Fibroblast of lung (primary cell): ENCODE measurements at regions not wholly inside any gene's neighbourhood (a gene's known extent, or its start where the extent isn't known, plus 50 kb on each side); places are given as distances from the start of the nearest gene placed in this dataset.
A peak's percentile ranks its signal among the peaks of the same experiment; 100 is the strongest.

Source experiments
- DNase-seq, 2 donors: peaks; one replicate each; pipeline versions ENCODE4 v3.0.0 to v3.0.0-alpha.2; 2010; ENCODE audit warnings: low read depth in 2 of 2
- H2AFZ ChIP-seq: 2 replicates; pipeline ENCODE4 v1.5.1; 2012; ENCODE audit warnings: low read length, control low read depth, inconsistent platforms
- H3K27ac ChIP-seq: 2 replicates; pipeline ENCODE4 v1.5.1; 2011; ENCODE audit warnings: low read length, control low read depth; ENCODE audit not compliant: insufficient read depth
- H3K27me3 ChIP-seq: 2 replicates; pipeline ENCODE4 v1.5.1; 2011; ENCODE audit warnings: mild to moderate bottlenecking, low read length; ENCODE audit not compliant: control insufficient read depth, insufficient read depth
- H3K36me3 ChIP-seq: 2 replicates; pipeline ENCODE4 v1.5.1; 2011; ENCODE audit warnings: low read length; ENCODE audit not compliant: control insufficient read depth, insufficient read depth
- H3K4me1 ChIP-seq: 2 replicates; pipeline ENCODE4 v1.5.1; 2011; ENCODE audit warnings: low read length; ENCODE audit not compliant: control insufficient read depth, insufficient read depth; ENCODE audit errors: extremely low read depth
- H3K4me2 ChIP-seq: 2 replicates; pipeline ENCODE4 v1.5.1; 2011; ENCODE audit warnings: low read length, control low read depth; ENCODE audit not compliant: insufficient read depth; ENCODE audit errors: extremely low read depth
- H3K4me3 ChIP-seq, 4 experiments: fragments of 200-600 bp in 1 of 4; sonication (generic) in 1 of 4; replicated peaks in 1 of 4; 2 replicates each; pipeline ENCODE4 v1.5.1; 2011 to 2016; ENCODE audit warnings: low read length in 4 of 4, low read depth in 3 of 4, mild to moderate bottlenecking in 3 of 4, control low read depth in 2 of 4, inconsistent platforms in 1 of 4, mixed read lengths in 1 of 4; ENCODE audit not compliant: insufficient read depth in 1 of 4; ENCODE audit errors: control extremely low read depth in 1 of 4
- H3K79me2 ChIP-seq: 2 replicates; pipeline ENCODE4 v1.5.1; 2012; ENCODE audit warnings: mild to moderate bottlenecking, low read length, inconsistent platforms; ENCODE audit not compliant: control insufficient read depth, insufficient read depth
- H3K9ac ChIP-seq: 2 replicates; pipeline ENCODE4 v1.5.1; 2011; ENCODE audit warnings: mild to moderate bottlenecking, low read length, control low read depth; ENCODE audit not compliant: insufficient read depth
- H3K9me3 ChIP-seq: 2 replicates; pipeline ENCODE4 v1.5.1; 2012; ENCODE audit warnings: low read depth, low read length; ENCODE audit not compliant: control insufficient read depth, insufficient read depth
- H4K20me1 ChIP-seq: 2 replicates; pipeline ENCODE4 v1.5.1; 2011; ENCODE audit warnings: low read length; ENCODE audit not compliant: control insufficient read depth, insufficient read depth; ENCODE audit errors: extremely low read depth
- CTCF ChIP-seq, 2 donors: IDR thresholded peaks in 1 of 2; conservative IDR thresholded peaks in 1 of 2; 1 replicate in 1 of 2; 2 replicates in 1 of 2; pipeline ENCODE4 v1.5.1; 2011 to 2012; ENCODE audit warnings: low read length in 2 of 2, control low read depth in 1 of 2, inconsistent platforms in 1 of 2, low read depth in 1 of 2, mild to moderate bottlenecking in 1 of 2
- EZH2 ChIP-seq: IDR thresholded peaks from 2 replicates; pipeline ENCODE4 v1.5.1; 2012; ENCODE audit warnings: low read length, control low read depth, mild to moderate bottlenecking; ENCODE audit errors: missing control alignments

GRCh38 chr7:15094989-15095388, 192.4 kb upstream of the DGKB start:
- H3K27me3 ChIP-seq = no peaks in the 10 kb centered on the region

GRCh38 chr7:15087771-15088170, 185.2 kb upstream of the DGKB start:
- TF ChIP-seq EZH2 (no peak), CTCF (conservative IDR thresholded peaks at IDR 0.05 in 1 of 2, IDR thresholded peaks at IDR 0.05 in 1 of 2; ENCODE audit: low read depth in 1 of 2, low read length in 2 of 2) (no peak)
- no peaks in the 10 kb centered on the region for H3K9me3 ChIP-seq
- H3K4me3 ChIP-seq = no peak overlapping the region
- no peaks in the 10 kb centered on the region for H4K20me1 ChIP-seq
- DNase-seq = peak in 1 of 2 donors; percentile 18
- H2AFZ ChIP-seq = no peak overlapping the region
- no peaks in the 10 kb centered on the region for H3K36me3 ChIP-seq
- no peak overlapping the region for H3K4me2 ChIP-seq
- H3K9ac ChIP-seq = no peak overlapping the region
- H3K27me3 ChIP-seq = no peaks in the 10 kb centered on the region
- no peak overlapping the region for H3K27ac ChIP-seq
- no peaks in the 10 kb centered on the region for H3K79me2 ChIP-seq
- no peaks in the 10 kb centered on the region for H3K4me1 ChIP-seq

More at GRCh38 chr7:15094989-15095388, 192.4 kb upstream of the DGKB start:
- Histone ChIP-seq H4K20me1 (no peaks in the 10 kb centered on the region), H3K4me3 (no peak overlapping the region), H3K4me1 (no peaks in the 10 kb centered on the region), H3K27ac (no peak overlapping the region), H3K79me2 (no peaks in the 10 kb centered on the region), H3K9me3 (no peaks in the 10 kb centered on the region), H3K4me2 (no peak overlapping the region), H3K36me3 (no peaks in the 10 kb centered on the region), H3K9ac (no peak overlapping the region), H2AFZ (no peak overlapping the region)
- no peak for DNase-seq
- TF ChIP-seq EZH2 (no peak), CTCF (conservative IDR thresholded peaks at IDR 0.05 in 1 of 2, IDR thresholded peaks at IDR 0.05 in 1 of 2; ENCODE audit: low read depth in 1 of 2, low read length in 2 of 2) (no peak)

- H3K36me3 ChIP-seq = no peaks in the 10 kb centered on the region
- no peaks in the 10 kb centered on the region for H4K20me1 ChIP-seq
- DNase-seq = no peak
- H3K4me2 ChIP-seq = no peak overlapping the region
- H3K4me3 ChIP-seq = no peak overlapping the region
- no peaks in the 10 kb centered on the region for H3K27me3 ChIP-seq
- H3K27ac ChIP-seq = no peak overlapping the region
- no peaks in the 10 kb centered on the region for H3K4me1 ChIP-seq
- TF ChIP-seq CTCF (conservative IDR thresholded peaks at IDR 0.05 in 1 of 2, IDR thresholded peaks at IDR 0.05 in 1 of 2; ENCODE audit: low read depth in 1 of 2, low read length in 2 of 2) (no peak), EZH2 (no peak)
- no peaks in the 10 kb centered on the region for H3K9me3 ChIP-seq
- no peak overlapping the region for H3K9ac ChIP-seq
- no peak overlapping the region for H2AFZ ChIP-seq
- no peaks in the 10 kb centered on the region for H3K79me2 ChIP-seq
Observed at GRCh38 chr7:15086862-15087261, 184.3 kb upstream of the DGKB start.
